ENCODE measurements at regions not wholly inside any gene's neighbourhood (a gene's known extent, or its start where the extent isn't known, plus 50 kb on each side); places are given as distances from the start of the nearest gene placed in this dataset.

DNA sequence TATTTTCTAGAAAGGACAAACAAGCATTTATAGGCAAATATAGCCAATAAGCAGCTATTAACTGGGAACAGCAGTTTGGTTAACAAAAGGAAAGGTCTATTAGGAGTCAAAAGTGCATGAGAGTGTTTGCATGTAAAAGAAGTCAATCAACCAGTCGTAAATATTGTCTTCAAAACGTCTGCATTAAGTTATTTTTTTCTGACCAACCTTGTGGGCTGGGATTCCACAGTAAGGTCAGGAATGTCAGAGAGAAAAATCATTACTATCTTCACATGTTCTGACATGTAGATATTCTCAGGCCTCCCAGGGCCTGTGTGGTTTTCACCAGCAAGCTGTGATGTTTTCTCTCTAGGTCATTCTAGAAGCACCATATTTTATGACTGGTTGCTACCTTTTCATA, 922.5 kb downstream of the SUCLG1 start:
- DNase-seq (ENCODE audit: low spot score), result no peak

DNA sequence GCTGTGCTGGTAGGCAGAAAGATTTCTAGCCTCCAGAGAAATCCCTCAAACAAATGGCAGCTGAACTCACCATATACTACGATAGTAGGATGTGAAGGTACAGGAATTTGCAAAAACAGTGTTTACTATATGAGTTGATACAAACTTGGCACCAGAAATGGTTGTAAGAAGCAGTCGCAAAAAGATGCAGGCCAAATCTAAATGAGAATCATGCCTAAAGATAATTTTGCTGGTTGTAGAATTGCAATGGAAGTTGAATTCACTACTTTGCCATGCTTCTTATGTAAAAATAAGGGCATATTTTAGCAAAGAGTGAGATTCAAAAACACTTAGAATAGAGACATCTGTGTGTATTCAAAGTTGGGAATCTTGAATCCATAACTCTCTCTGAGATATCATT, 924.7 kb downstream of the SUCLG1 start:
- DNase-seq (ENCODE audit: low spot score), result no peak

DNA sequence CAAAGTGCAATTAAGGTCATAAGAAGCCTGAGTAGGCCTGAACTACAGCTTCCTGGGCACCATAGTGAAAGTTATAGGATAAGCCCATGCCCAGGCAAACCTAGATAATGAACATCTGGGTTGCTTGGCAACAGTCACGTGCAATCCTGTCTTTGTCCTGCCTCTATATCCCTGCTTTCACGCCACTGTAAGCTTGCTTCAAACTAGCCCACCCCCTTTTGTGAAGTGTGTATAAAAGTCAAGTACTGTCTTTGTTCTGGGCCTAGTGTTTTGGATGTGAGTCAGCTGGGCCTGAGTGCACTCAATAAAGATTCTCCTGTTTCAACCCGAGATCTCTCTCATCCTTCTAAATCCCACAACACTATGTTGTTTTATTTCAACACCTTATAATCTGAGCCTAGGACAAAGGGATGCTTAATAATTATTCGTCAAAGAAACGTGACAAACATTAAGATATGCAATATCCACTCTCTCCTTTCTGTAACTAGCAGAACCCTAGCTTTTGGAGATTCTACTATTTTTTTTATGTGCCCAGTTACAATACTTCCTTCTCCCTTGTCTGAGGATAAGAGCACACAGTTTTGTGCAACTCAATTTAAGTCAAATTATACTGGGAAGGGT, 927.8 kb downstream of the SUCLG1 start:
- peak; percentile 41 for DNase-seq (ENCODE audit: low spot score)

DNA sequence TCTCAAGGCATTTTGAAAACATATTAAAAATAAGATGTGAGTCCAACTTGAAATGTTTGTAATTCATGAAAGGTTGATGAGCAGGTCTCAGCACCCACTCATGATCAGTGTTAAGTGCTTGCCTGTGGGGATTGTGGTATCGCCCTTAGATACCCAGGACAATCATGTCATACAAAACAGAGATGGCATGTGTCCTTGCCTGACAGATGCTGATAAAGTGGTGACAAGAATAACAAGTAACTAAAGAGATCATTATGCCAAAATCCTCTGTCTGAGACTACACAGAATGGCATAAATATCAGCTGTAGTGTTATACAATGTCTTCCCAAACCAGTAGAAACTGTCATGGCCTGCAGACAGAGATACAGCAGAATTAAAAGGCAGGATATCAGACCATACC, 930.3 kb downstream of the SUCLG1 start:
- DNase-seq (ENCODE audit: low spot score), result no peak

DNA sequence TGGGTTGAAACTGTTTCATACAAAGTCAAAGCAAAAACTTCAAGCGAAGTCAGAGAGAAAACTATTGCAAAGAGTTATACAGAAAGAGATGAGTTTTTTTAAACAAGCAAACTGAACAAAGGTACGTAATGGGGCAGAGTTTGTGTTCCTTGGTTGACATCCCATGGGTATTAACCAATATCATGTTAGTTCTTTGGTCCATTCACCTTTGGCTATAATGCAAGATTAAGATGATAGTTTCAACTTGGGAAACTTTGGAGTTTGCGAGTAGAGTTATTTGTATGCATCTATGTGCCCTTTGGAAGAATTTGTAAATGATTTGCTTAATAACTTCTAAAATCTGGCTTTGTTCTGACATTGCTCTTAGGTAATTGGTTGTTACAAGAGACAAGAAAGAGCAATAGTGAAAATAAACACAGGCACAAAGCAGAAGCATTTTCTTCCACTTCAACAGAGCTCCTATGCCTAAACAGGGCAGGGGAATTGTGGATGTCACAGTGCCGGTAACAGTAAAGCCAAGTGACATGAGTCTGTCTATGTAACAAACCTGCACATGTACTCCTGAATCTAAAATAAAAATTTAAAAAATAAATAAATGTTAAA, 936.1 kb downstream of the SUCLG1 start:
- no peak for DNase-seq (ENCODE audit: low spot score)

DNA sequence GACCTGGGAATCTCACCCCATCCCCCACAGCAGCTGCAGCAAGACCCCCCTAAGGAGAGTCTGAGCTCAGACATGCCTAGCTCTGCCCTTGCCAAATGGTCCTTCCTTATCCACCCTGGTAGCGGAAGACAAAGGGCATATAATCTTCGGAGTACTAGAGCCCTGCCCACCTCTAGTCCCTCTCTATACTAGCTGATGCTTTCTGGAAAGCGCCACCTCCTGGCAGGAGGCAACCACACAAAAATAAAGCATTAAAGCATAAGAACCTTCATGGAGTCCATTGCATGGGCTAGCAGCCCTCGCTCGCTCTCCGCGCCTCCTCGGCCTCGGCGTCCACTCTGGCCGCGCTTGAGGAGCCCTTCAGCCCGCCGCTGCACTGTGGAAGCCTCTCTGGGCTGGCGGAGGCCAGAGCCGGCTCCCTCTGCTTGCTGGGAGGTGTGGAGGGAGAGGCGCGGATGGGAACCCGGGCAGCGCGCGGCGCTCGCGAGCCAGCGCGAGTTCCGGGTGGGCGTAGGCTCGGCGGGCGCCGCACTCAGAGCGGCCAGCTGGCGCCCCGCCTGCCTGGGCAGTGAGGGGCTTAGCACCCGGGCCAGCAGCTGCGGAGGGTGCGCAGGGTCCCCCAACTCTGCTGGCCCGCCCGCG, 941.2 kb downstream of the SUCLG1 start:
- no peak for DNase-seq (ENCODE audit: low spot score)

DNA sequence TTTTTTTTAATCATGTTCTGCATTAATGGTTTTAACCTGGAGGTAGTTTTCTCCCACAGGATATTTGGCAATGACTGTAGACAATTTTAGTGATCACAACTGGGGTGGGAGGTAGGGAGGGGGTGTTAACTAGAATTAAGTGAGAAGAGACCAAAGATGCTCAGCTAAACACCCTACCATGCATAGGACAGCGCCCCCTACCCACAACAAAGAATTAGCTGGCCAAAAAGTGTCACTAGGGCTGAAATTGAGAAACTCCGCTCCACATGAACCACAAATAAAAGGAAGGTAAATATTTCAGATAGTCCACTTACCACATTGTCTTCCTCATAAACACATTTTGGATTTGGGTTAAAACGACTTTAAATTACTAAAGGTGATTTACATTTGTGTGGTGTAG, 942.6 kb downstream of the SUCLG1 start:
- no peak for DNase-seq (ENCODE audit: low spot score)

DNA sequence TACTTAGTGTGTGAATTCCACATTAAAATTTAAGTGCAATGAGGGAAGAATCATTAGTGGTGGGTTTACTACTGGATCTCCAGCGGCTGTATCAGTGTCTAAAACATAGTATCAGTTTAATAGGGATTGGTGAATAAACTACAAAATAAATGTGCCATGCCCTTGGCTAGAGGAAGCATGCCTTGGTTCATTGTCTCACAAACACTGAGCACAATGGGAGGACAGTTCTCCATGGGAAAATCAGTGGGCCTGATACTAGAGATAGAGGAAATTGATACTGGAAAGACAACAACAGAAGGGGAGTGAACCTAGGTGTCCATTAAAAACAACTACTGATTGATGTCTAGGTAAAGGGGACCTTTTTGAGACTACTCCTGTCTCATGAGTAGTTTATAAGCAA, 971.6 kb downstream of the SUCLG1 start:
- no peak for DNase-seq (ENCODE audit: low spot score)

DNA sequence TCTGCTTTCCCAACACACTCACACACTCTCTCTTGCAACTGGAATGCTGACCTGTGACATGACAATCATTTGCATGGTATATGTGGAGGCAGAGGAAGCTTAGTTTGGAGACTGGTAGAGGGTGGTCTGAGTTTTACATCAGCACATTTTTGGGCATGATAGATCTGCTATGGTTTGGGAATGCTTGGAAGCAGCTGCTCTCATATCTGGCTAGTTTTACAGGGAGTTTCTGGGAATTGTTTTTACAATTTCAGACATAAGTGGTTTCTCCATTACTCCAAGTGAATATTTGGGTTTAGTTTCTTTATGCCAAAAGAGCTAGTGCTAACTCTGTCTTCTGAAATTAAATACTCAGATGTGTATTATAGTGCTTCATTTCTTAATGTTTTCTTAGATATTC, 977.6 kb downstream of the SUCLG1 start:
- DNase-seq (ENCODE audit: low spot score), result no peak

DNA sequence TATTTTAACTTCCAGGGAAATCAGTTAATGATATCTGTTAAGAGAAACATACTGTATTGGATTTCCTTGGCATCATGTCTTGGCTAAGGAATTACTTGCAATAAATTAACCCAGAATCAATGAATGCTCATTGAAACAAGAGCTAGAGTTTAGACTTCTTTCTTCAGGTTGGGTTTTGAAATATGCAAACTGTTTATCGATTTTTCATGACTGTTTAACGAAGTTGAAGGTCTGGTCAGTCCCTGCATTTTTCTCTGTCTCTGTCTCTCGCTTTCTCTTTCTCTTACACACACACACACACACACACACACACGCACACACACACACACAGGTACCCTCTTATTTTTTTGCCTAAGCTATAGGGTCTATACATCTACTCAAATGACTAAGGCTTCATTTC, 981.0 kb downstream of the SUCLG1 start:
- DNase-seq (ENCODE audit: low spot score), result no peak

DNA sequence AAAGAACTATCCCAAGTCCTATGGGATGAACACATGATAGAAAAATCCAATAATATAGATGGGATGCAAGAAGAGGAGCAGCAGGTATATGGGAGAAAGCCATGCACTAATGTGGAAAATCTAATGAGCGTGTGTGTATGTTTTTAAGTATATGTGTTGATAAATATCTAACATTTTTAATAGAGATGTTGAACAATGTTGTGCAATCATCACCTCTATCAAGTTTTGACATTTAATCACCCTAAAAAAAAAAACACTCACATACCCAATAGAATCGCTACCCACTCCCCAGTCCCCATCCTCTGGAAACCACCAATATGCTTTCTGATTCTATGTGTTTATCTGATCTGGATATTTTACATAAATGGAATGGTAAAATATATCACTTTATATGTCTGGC, 983.7 kb downstream of the SUCLG1 start:
- DNase-seq (ENCODE audit: low spot score), result no peak

DNA sequence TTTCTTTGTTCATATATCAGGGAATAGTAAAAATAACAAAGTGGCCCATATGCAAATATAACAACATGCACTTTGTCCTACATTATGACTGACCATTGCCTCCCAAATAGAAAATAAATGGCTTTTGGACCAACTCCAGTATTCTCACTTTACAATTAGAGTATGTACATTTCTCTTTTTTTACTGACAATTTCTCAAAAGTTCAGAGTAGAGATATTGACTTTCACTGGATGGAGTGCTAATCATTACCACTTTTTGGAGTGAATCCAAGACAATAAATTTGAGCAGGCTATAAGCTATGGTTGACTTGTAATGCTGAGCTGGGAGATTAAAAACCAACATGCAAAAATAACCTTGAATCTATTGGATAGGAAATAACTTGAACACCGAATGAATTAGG, 987.4 kb downstream of the SUCLG1 start:
- DNase-seq (ENCODE audit: low spot score), result no peak

DNA sequence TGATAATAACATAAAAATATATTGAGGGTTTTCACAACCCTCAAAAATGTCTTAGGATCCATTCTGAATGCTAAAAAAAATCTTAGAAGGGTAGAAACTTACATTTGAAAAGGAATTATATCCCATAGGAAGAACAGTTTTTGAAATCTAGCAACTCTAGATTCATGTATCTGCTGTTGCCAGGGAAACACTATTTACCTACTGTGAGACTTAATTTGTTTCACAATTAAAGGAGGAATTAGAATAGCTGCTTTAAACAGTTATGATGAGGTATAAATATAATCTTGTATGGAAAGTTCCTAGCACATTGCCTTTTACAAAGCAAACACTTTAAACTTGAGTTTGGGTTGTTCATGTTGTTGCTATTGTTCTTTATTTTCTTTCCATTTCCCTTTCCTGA, 988.2 kb downstream of the SUCLG1 start:
- DNase-seq (ENCODE audit: low spot score), result no peak

DNA sequence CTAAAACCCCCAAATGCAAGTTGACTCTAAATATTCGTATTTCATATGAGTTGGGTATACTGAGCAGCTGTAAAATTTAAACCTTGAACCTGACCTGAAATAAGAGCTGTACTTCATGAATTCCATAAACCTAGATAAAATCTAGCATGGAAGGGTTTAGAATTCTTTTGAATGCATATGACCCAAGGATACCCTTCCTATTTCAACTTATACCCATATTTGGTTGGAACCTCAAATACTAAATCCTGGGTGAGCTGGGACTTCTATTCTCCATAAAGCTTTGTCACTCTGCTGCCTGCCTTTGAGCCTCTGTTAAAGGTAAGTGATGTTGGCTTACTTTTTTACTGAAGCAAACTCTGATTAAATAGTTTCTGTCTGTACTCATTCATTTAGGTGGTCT, 994.6 kb downstream of the SUCLG1 start:
- no peak for DNase-seq (ENCODE audit: low spot score)

DNA sequence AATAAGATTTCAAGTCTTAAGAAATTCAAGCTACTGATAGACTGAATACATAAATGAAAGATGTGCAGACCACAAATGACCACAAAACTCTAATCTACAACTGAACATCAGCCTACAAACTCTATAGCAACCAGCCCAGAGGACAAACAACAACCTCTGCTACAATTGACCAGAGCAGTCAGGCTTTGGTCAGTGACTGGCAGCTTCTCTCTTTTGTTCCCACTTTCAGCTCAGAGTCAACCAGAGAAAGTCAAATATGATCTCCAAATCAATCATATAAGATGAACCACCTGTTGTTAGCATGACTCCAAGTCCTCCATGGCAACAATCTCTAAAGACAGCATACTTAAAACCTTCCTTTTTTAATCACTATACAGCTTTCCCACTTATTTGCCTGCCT, 996.2 kb downstream of the SUCLG1 start:
- no peak for DNase-seq (ENCODE audit: low spot score)

DNA sequence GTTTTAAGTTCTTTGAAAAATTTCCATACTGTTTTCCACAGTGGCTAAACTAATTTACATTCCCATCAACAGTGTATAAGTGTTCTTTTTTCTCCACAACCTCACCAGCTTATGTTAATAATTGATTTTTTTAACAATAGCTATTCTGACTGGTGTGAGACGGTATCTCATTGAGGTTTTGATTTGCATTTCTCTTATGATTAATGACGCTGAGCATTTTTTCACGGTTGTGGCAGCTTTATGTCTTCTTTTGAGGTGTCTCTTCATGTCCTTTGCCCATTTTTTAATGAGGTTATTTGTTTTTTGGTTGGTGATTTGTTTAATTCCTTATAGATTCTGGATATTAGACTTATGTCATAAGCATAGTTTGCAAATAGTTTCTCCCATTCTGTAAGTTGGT, 997.9 kb downstream of the SUCLG1 start:
- no peak for DNase-seq (ENCODE audit: low spot score)

DNA sequence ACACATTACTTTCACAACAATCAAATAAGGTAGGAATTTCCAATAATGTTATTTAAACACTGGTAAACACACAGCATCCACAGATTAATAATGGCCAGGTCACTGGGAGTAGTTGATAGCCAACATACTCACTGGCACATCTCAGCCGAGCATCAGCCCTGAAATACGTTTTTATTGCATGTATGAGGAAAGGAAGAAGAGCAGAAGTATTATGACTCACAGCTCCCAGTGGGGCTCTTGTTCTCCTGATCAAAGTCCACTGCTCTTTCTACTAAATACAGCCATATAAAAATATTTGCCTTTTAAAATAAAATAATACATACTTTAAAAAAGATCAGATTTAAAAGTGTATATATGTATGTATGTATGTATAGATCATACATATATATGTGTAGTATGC, 999.6 kb downstream of the SUCLG1 start:
- DNase-seq (ENCODE audit: low spot score), result no peak

DNA sequence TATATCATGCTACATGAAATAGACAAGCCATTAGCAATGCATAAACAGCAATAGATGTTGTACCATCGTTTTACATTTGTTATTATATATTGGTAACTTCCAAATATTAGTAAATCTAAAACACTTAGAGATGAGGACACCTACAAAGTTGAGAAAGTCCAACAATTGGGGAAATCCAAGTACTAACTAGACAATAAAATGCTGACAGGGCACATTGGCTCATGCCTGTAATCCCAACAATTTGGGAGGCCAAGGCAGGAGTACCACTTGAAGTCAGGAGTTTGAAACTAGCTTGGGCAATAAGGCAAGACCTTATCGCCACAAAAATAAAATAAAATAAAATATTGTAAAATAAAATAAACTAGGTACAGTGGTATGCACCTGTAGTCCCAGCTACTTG, 1023.1 kb downstream of the SUCLG1 start:
- no peak for DNase-seq (ENCODE audit: low spot score)

DNA sequence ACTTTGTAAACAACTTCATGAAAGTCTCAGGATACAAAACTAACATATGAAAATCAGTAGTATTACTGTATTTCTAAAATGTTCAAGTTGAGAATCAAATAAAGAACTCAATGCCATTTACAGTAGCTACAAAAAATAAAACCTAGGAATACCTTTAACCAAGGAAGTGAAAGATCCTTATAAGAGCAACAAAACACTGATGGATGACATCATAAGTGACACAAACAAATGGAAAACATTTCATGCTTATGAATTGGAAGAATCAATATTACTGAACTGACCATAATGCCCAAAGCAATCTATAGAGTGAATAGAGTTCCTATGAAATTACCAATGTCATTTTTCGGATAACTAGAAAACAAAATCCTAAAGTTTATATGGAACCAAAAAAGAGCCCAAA, 1038.1 kb downstream of the SUCLG1 start:
- no peak for DNase-seq (ENCODE audit: low spot score)

DNA sequence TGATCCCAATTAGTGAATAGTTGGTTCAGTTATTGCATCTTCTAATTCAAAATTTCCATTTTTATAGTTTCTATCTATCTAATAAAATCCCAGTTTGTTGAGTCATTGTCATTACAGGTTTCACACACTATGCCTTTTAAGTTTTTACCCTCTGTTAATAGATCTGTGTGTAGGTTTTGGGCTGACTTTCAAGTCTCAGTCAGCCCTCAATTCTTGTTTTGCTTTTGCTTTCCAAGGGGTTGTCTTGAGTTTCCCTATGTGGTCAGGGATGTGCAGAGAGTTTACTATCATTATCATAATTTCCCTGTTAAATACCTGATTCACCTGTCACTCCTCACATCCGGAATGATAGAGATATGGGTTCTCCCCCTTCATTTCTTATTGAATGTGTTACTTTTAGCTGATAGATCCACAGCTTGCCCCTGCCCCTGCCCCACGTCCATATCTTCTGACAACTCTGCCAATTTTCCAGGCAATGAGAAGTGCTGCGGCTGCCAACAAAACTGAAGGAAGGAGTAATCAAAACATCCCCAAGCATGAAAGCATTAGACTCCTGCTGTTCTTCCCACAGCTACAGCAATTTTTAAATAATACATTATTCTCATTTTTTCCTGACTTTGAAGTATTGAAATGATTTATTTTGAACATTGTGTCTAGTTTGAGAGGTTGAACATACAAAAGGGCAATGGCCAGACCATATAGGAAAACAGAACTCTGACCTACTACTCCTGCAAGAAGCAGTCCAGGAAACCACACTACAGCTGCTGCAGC, 1064.8 kb downstream of the SUCLG1 start:
- no peak for DNase-seq (ENCODE audit: low spot score)

DNA sequence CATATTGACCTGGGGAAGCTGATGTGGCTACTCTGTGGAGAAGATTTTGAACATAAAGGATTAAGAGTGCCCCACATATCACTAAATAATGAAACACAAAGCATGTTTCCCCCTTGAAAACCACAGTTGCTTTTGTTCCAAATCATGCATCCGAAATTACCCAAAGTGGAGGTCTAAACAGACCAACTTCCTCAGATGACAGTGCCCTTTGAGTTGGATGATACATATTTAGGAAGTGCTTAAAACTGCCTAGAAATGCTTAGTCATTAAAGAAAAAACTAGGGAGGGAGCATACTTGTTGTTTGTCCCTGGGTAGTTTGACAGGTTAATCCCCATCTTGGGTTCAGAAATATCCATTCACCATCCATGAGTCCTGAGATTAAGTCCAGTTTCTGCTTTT, 1070.3 kb downstream of the SUCLG1 start:
- DNase-seq (ENCODE audit: low spot score), result no peak

DNA sequence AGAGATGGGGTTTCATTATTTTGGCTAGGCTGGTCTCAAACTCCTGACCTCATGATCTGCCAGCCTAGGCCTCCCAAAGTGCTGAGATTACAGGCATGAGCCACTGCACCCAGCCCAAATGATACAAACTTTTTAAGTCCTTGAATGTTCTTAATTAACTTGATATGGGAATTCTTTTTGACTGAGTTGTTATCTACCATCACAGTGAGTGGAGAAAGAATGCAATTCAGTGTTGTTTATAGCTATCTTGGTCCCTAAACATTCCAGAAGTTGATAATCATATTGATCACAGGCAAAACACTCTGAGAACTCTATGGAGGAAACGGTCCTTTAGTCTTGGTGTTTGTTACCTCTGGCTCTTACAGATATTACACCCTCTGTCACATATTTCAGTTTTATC, 1072.5 kb downstream of the SUCLG1 start:
- no peak for DNase-seq (ENCODE audit: low spot score)

DNA sequence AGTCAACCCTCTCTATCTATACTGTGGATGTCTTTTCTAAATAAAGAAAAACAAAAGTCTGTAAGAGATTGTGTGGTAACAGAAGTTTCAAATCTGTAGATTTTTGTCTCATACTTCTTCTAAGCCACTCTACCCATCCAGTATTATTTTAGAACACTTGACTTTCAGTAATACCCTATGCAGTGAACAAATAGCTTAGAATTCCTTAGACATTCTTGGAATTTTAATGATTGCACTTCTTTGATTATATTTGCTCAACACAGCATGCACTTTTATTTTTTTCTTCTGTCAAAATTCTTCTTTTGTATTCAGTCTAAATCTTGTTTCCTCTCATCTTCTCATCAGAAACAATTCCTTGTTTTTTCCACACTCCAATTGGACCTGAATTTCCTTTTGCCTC, 1080.2 kb downstream of the SUCLG1 start:
- no peak for DNase-seq (ENCODE audit: low spot score)

All from ecto neural progenitor cell (in vitro differentiated cells).